PC-3 (cell line): ENCODE measurements at regions not wholly inside any gene's neighbourhood (a gene's known extent, or its start where the extent isn't known, plus 50 kb on each side); places are given as distances from the start of the nearest gene placed in this dataset.
"Not testable (repeated sequence)": the region's sequence is repeated elsewhere in the genome, so short reads cannot be mapped to it uniquely, and the experiment has no call there.

Experiments used
- CTCF ChIP-seq: fragments of 300-600 bp; sonication (generic); conservative IDR thresholded peaks from 2 replicates; pipeline ENCODE4 v1.5.1; 2017; ENCODE audit warnings: antibody characterized with exemption, low read depth, mild to moderate bottlenecking, low read length
- EZH2phosphoT487 ChIP-seq: fragments of 300-600 bp; sonication (generic); IDR thresholded peaks from 2 replicates; pipeline ENCODE4 v1.6.1; 2018; ENCODE audit warnings: mild to moderate bottlenecking, antibody characterized with exemption, low read length, borderline replicate concordance

- not testable (repeated sequence) for TF ChIP-seq CTCF, EZH2phosphoT487
Observed at GRCh38 chr18:78508228-78508824, 471.3 kb upstream of the SALL3 start.
